HG03457 (cell line): ENCODE measurements at regions not wholly inside any gene's neighbourhood (a gene's known extent, or its start where the extent isn't known, plus 50 kb on each side); places are given as distances from the start of the nearest gene placed in this dataset.
"Not testable (repeated sequence)": the region's sequence is repeated elsewhere in the genome, so short reads cannot be mapped to it uniquely, and the experiment has no call there.

ENCODE experiments used
- ATAC-seq: cut with Tn5 transposase; IDR thresholded peaks from one replicate; pipeline ENCODE4 v1.9.1; 2021; ENCODE audit warnings: moderate number of reproducible peaks; ENCODE audit not compliant: unreplicated experiment

- not testable (repeated sequence) for ATAC-seq
Observed at GRCh38 chr14:106750089-106750488, 1223.7 kb downstream of the TMEM121 start.

GRCh38 chr14:106753751-106754150 lies 1227.4 kb downstream of the TMEM121 start:
- ATAC-seq = not testable (repeated sequence)

- ATAC-seq = not testable (repeated sequence)
Observed at GRCh38 chr14:106757444-106757843, 1231.1 kb downstream of the TMEM121 start.

- not testable (repeated sequence) for ATAC-seq
Observed at GRCh38 chr14:106761886-106762816, 1235.8 kb downstream of the TMEM121 start.

- peak; percentile 58 for ATAC-seq
Observed at GRCh38 chr14:106764968-106765369, 1238.6 kb downstream of the TMEM121 start.

GRCh38 chr14:106766145-106766544 lies 1239.8 kb downstream of the TMEM121 start:
- no peak for ATAC-seq

GRCh38 chr14:106766551-106767277 lies 1240.3 kb downstream of the TMEM121 start:
- ATAC-seq = not testable (repeated sequence)

- ATAC-seq = not testable (repeated sequence)
Observed at GRCh38 chr14:106768230-106768629, 1241.8 kb downstream of the TMEM121 start.

GRCh38 chr14:106768972-106769700 lies 1242.8 kb downstream of the TMEM121 start:
- ATAC-seq = not testable (repeated sequence)

GRCh38 chr14:106770158-106770672 lies 1243.8 kb downstream of the TMEM121 start:
- not testable (repeated sequence) for ATAC-seq

GRCh38 chr14:106774889-106775480 lies 1248.6 kb downstream of the TMEM121 start:
- ATAC-seq = not testable (repeated sequence)

- no peak for ATAC-seq
Observed at GRCh38 chr14:106776395-106776983, 1250.1 kb downstream of the TMEM121 start.

GRCh38 chr14:106778986-106779385 lies 1252.6 kb downstream of the TMEM121 start:
- no peak for ATAC-seq

GRCh38 chr14:106786697-106787096 lies 1260.3 kb downstream of the TMEM121 start:
- ATAC-seq = no peak

- ATAC-seq = no peak
Observed at GRCh38 chr14:106787626-106788025, 1261.2 kb downstream of the TMEM121 start.

- no peak for ATAC-seq
Observed at GRCh38 chr14:106788534-106788933, 1262.2 kb downstream of the TMEM121 start.

GRCh38 chr14:106789318-106789717 lies 1262.9 kb downstream of the TMEM121 start:
- no peak for ATAC-seq

- ATAC-seq = no peak
Observed at GRCh38 chr14:106790189-106791036, 1264.0 kb downstream of the TMEM121 start.

- no peak for ATAC-seq
Observed at GRCh38 chr14:106792543-106792942, 1266.2 kb downstream of the TMEM121 start.
